Stomach (tissue), 8 donors: ENCODE measurements at regions not wholly inside any gene's neighbourhood (a gene's known extent, or its start where the extent isn't known, plus 50 kb on each side); places are given as distances from the start of the nearest gene placed in this dataset.
"Not testable (repeated sequence)": the region's sequence is repeated elsewhere in the genome, so short reads cannot be mapped to it uniquely, and the experiment has no call there.

ENCODE experiments used
- DNase-seq, 2 donors: peaks; one replicate each; pipeline versions ENCODE4 v3.0.0 to v3.0.0-alpha.2; 2013 to 2019
- H3K27ac ChIP-seq, 5 donors: fragments of 200-600 bp in 4 of 5; sonication (generic) in 4 of 5; one replicate each; pipeline ENCODE4 v1.5.1; 2013 to 2019; ENCODE audit warnings: mild to moderate bottlenecking in 1 of 5, moderate library complexity in 1 of 5
- H3K27me3 ChIP-seq, 3 donors: fragments of 200-600 bp; sonication (generic); one replicate each; pipeline ENCODE4 v1.5.1; 2017 to 2019; ENCODE audit warnings: mixed run types in 1 of 3
- H3K36me3 ChIP-seq, 4 donors: fragments of 200-600 bp; sonication (generic); 1 replicate in 3 of 4; 2 replicates in 1 of 4; pipeline ENCODE4 v1.5.1; 2016 to 2019
- H3K4me1 ChIP-seq, 4 donors: fragments of 200-600 bp; sonication (generic); one replicate each; pipeline ENCODE4 v1.5.1; 2016 to 2019
- H3K4me3 ChIP-seq, 4 donors: fragments of 200-600 bp; sonication (generic) in 3 of 4; one replicate each; pipeline ENCODE4 v1.5.1; 2016 to 2019; ENCODE audit warnings: mild to moderate bottlenecking in 1 of 4
- H3K9me3 ChIP-seq, 4 donors: fragments of 200-600 bp; sonication (generic); one replicate each; pipeline ENCODE4 v1.5.1; 2016 to 2019
- EP300 ChIP-seq: sonication (generic); formaldehyde crosslinking; IDR thresholded peaks from one replicate; pipeline ENCODE4 v1.6.1; 2017; ENCODE audit warnings: antibody characterized with exemption
- POLR2A ChIP-seq, 4 donors: fragments of 450-650 bp; IDR thresholded peaks; one replicate each; pipeline ENCODE4 v1.6.1; 2016; ENCODE audit warnings: antibody characterized with exemption in 4 of 4, control low read depth in 2 of 4, mild to moderate bottlenecking in 1 of 4, moderate library complexity in 1 of 4
- POLR2AphosphoS5 ChIP-seq, 3 donors: sonication (generic); formaldehyde crosslinking; IDR thresholded peaks; one replicate each; pipeline ENCODE4 v1.6.1; 2016; ENCODE audit warnings: antibody characterized with exemption in 3 of 3
- WGBS, 5 donors: extraction: QIAGEN DNeasy Blood & Tissue Kit in 3 of 5; methylation state at CpG; one replicate each; pipeline versions ENCODE4 v1.1.5 to v1.1.7; 2013 to 2018; 5-methylcytosine and 5-hydroxymethylcytosine counted together
- intact Hi-C: fragments of 100-400 bp; cut with DNase I; formaldehyde crosslinking; loops from one replicate; pipeline ENCODE4 v1.15.1; 2023; ENCODE audit warnings: low total_unique reads
- TF ChIP-seq, protein P1 (sequence below), 7 experiments: fragments of 450-650 bp in 4 of 7; fragments of 200-600 bp in 3 of 7; sonication (generic) in 3 of 7; IDR thresholded peaks; one replicate each; pipeline ENCODE4 v1.5.1; 2016 to 2019; ENCODE audit warnings: antibody characterized with exemption in 7 of 7, control low read depth in 2 of 7, mild to moderate bottlenecking in 1 of 7
- donor health status: healthy with polysubstance abuse.
- donor health status: Bipolar disorder and iron deficiency.
- donor health status: healthy.

DNA sequence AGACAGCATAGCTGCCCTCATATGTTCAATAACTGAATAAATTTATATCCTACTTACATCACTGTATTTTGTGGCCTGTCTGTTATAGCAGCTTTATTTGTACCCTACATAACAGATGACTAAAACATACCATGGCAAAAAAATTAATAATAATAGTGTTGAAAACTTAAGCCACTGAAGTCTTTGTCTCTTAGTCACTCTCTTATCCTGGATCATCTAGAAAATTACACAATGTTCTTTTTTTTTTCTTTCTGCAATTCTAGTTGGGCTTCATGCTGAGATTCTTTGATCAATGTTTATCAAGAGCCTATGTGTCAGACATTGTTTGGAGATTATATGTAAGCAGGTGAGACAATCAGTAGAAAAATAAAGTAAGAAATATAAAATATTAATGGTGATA lies 519.3 kb upstream of the ARPP21 start:
- H3K4me1 ChIP-seq, result no peaks in the 10 kb centered on the region
- H3K36me3 ChIP-seq, result no peaks in the 10 kb centered on the region
- TF ChIP-seq, protein P1, sequence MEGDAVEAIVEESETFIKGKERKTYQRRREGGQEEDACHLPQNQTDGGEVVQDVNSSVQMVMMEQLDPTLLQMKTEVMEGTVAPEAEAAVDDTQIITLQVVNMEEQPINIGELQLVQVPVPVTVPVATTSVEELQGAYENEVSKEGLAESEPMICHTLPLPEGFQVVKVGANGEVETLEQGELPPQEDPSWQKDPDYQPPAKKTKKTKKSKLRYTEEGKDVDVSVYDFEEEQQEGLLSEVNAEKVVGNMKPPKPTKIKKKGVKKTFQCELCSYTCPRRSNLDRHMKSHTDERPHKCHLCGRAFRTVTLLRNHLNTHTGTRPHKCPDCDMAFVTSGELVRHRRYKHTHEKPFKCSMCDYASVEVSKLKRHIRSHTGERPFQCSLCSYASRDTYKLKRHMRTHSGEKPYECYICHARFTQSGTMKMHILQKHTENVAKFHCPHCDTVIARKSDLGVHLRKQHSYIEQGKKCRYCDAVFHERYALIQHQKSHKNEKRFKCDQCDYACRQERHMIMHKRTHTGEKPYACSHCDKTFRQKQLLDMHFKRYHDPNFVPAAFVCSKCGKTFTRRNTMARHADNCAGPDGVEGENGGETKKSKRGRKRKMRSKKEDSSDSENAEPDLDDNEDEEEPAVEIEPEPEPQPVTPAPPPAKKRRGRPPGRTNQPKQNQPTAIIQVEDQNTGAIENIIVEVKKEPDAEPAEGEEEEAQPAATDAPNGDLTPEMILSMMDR (IDR thresholded peaks at IDR 0.05), result no peak
- TF ChIP-seq POLR2A (IDR thresholded peaks at IDR 0.05) (no peak), POLR2AphosphoS5 (IDR thresholded peaks at IDR 0.05) (no peak), EP300 (no peak)
- no peak for DNase-seq
- no peaks in the 10 kb centered on the region for H3K9me3 ChIP-seq
- H3K27ac ChIP-seq, result no peak overlapping the region
- H3K4me3 ChIP-seq, result no peak overlapping the region
- intact Hi-C loops, result no loop called here
- H3K27me3 ChIP-seq, result no peaks in the 10 kb centered on the region

DNA sequence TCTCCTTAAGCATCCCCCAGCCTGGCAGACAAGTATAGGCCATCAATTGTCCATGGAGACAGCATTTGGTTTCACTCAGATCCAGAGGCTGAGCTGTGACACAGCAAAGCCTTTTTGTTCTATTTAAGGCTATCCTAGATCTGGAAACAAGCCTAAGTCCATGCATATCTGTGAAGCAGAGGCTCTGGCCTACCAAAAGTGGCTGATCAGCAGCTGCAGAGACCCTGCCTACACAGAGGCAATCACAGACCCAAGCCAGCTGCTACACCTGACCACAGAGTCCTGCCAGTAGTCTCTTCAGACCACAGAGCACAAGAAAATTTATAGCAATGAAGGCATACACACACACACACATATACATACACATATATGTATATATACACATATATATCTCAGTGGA lies 501.7 kb upstream of the ARPP21 start:
- DNase-seq, result no peak
- intact Hi-C loops, result no loop called here
- Histone ChIP-seq H3K4me1 (no peaks in the 10 kb centered on the region), H3K4me3 (no peak overlapping the region), H3K9me3 (peaks cover 0 to 11% (median 8%) of the 10 kb centered on the region in 4 donors), H3K27ac (no peak overlapping the region), H3K27me3 (no peaks in the 10 kb centered on the region), H3K36me3 (no peaks in the 10 kb centered on the region)
- TF ChIP-seq, protein P1 (IDR thresholded peaks at IDR 0.05), result no peak
- no peak for TF ChIP-seq EP300
- TF ChIP-seq POLR2A (IDR thresholded peaks at IDR 0.05), result no peak
- TF ChIP-seq POLR2AphosphoS5 (IDR thresholded peaks at IDR 0.05), result no peak

DNA sequence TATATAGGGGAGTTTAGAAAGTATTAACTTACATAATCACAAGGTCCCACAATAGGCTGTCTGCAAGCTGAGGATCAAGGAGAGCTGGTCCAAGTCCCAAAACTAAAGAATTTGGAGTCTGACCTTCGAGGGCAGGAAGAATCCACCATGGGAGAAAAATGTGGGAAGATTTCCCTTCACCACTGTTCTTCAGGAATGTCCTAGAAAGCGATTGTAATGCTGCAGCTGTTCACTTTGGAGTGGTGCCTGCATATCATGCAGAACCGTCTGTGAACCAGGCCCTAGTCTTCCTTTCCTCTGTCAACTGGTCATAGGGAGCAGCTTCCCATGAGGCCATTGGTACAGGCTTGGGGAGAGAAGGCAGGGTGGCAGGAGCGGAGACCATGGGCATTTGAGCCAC lies 497.9 kb upstream of the ARPP21 start:
- 62 to 79% (median 70%) methylated on average over 4 of the region's 4 CpGs for WGBS, 5 donors
- no peak for DNase-seq
- TF ChIP-seq POLR2AphosphoS5 (IDR thresholded peaks at IDR 0.05) (no peak), POLR2A (IDR thresholded peaks at IDR 0.05) (no peak), EP300 (no peak)
- TF ChIP-seq, protein P1 (IDR thresholded peaks at IDR 0.05), result no peak
- no peak overlapping the region for H3K4me3 ChIP-seq
- no peaks in the 10 kb centered on the region for H3K4me1 ChIP-seq
- intact Hi-C loops, result no loop called here
- no peak overlapping the region for H3K27ac ChIP-seq
- no peaks in the 10 kb centered on the region for H3K27me3 ChIP-seq
- no peaks in the 10 kb centered on the region for H3K36me3 ChIP-seq
- peaks cover 0 to 11% (median 8%) of the 10 kb centered on the region in 4 donors for H3K9me3 ChIP-seq

DNA sequence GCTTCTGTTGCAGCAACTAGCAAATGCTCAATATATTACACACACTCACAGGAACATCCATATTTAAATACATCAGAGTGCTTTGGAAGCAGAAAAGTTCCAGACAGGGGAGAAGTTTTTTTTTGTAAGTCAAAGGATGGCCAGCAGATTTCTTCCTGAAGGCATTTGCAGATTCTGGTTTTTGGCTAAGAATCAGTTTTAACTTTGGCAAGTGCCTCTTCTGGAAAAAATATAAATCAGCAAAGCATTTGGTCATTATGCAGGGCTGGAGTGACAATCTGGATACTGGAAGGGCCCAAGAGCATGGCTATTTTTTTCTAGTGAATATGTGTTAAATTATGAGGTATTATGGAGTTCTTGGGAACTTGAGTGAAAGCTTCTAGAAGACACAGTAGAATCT lies 495.3 kb upstream of the ARPP21 start:
- Histone ChIP-seq H3K36me3 (no peaks in the 10 kb centered on the region), H3K27me3 (no peaks in the 10 kb centered on the region), H3K4me3 (no peak overlapping the region), H3K9me3 (peaks cover 0 to 11% (median 8%) of the 10 kb centered on the region in 4 donors), H3K27ac (no peak overlapping the region), H3K4me1 (no peaks in the 10 kb centered on the region)
- no peak for DNase-seq
- TF ChIP-seq, protein P1 (IDR thresholded peaks at IDR 0.05), result no peak
- TF ChIP-seq POLR2AphosphoS5 (IDR thresholded peaks at IDR 0.05) (no peak), EP300 (no peak), POLR2A (IDR thresholded peaks at IDR 0.05) (no peak)
- intact Hi-C loops, result no loop called here

DNA sequence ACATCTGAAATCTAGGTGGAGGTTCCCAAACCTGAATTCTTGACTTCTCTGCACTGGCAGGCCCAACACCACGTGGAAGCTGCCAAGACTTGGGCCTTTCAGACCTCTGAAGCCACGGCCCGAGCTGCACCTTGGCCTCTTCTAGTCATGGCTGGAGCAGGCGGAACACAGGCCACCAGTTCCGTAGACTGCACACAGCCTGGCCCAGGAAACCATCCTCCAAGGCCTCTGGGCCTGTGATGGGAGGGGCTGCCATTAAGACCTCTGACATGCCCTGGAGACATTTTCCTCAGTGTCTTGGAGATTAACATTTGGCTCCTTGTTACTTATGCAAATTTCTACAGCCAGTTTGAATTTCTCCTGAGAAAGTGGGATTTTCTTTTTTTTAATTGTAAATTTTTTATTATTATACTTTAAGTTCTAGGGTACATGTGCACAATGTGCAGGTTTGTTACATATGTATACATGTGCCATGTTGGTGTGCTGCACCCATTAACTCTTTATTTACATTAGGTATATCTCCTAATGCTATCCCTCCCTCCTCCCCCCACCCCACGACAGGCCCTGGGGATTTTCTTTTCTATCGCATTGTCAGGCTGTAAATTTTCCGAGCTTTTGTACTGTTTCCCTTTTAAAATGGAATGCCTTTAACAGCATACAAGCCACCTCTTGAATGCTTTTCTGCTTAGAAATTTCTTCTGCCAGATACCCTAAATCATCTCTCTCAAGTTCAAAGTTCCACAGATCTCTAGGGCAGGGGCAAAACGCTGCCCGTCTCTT lies 492.9 kb upstream of the ARPP21 start:
- WGBS, 5 donors, result 76 to 81% (median 79%) methylated on average over 10 of the region's 10 CpGs
- H3K9me3 ChIP-seq, DNase-seq, H3K27ac ChIP-seq, intact Hi-C loops, H3K4me1 ChIP-seq, H3K4me3 ChIP-seq, H3K36me3 ChIP-seq, H3K27me3 ChIP-seq: not testable (repeated sequence)
